OCI-LY3 (cell line): ENCODE measurements at regions not wholly inside any gene's neighbourhood (a gene's known extent, or its start where the extent isn't known, plus 50 kb on each side); places are given as distances from the start of the nearest gene placed in this dataset.

Experiments used
- H2AFZ ChIP-seq: fragments of 200-600, 300-600 bp; shearing (Covaris generic); 2 replicates; pipeline ENCODE4 v1.6.0; 2014; ENCODE audit warnings: antibody characterized with exemption, low read depth, low read length
- H3K27ac ChIP-seq: fragments of 200-600, 300-600 bp; sonication (generic); 2 replicates; pipeline ENCODE4 v1.5.1; 2014; ENCODE audit warnings: mild to moderate bottlenecking, low read length, moderate library complexity, mixed read lengths
- H3K27me3 ChIP-seq: fragments of 200-600, 300-600 bp; sonication (generic); 2 replicates; pipeline ENCODE4 v1.6.1; 2014; ENCODE audit warnings: low read depth, low read length, mixed read lengths
- H3K36me3 ChIP-seq: fragments of 200-600, 300-600 bp; sonication (generic); replicated peaks from 2 replicates; pipeline ENCODE3; 2014; ENCODE audit warnings: low read depth, low read length, mixed read lengths
- H3K4me1 ChIP-seq: fragments of 300-600, 200-600 bp; sonication (generic); 2 replicates; pipeline ENCODE4 v1.6.1; 2014; ENCODE audit warnings: low read length, mixed read lengths
- H3K4me2 ChIP-seq: fragments of 200-600, 300-600 bp; sonication (generic); 2 replicates; pipeline ENCODE4 v1.6.1; 2014; ENCODE audit warnings: low read length, mixed read lengths
- H3K4me3 ChIP-seq: fragments of 300-600, 200-600 bp; sonication (generic); 2 replicates; pipeline ENCODE4 v1.5.1; 2014; ENCODE audit warnings: antibody characterized with exemption, mild to moderate bottlenecking, low read length, moderate library complexity
- H3K79me2 ChIP-seq: fragments of 300-600, 200-600 bp; shearing (Covaris generic); 2 replicates; pipeline ENCODE4 v1.6.1; 2014; ENCODE audit warnings: mild to moderate bottlenecking, low read length, mixed read lengths
- H3K9ac ChIP-seq: fragments of 300-600, 200-600 bp; shearing (Covaris generic); 2 replicates; pipeline ENCODE4 v1.6.0; 2014; ENCODE audit warnings: mild to moderate bottlenecking, low read length, moderate library complexity
- H3K9me3 ChIP-seq: fragments of 200-600, 300-600 bp; shearing (Covaris generic); 2 replicates; pipeline ENCODE4 v1.6.1; 2014; ENCODE audit warnings: low read length, mixed read lengths; ENCODE audit not compliant: insufficient read depth
- H4K20me1 ChIP-seq: fragments of 200-600, 300-600 bp; sonication (generic); 2 replicates; pipeline ENCODE4 v1.6.1; 2016; ENCODE audit warnings: low read length, mixed read lengths; ENCODE audit not compliant: insufficient read depth
- EZH2phosphoT487 ChIP-seq: fragments of 200-600 bp; shearing (Covaris generic); IDR thresholded peaks from 2 replicates; pipeline ENCODE4 v1.6.1; 2018; ENCODE audit warnings: antibody characterized with exemption, mixed run types, low read depth
- TF ChIP-seq, protein P1 (sequence below): fragments of 200-600, 300-600 bp; sonication (generic); IDR thresholded peaks from 2 replicates; pipeline ENCODE4 v1.5.1; 2014; ENCODE audit warnings: antibody characterized with exemption, low read length, low read depth

DNA sequence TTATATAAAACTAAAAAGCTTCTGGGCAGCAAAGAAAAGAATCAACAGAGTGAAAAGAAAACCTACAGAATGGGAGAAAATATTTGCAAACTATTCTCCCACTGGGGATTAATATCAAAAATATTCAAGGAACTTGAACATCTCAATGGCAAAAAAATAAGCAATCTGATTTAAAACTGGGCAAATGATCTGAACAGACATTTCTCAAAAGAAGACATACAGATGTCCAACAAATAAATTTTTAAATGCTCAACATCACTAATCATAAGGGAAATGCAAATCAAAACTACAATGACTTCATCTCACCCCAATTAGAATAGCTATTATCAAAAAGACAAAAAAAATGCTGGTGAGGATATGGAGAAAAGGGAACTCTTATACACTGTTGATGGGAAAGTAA, 57.2 kb upstream of the SSBP2 start:
- TF ChIP-seq EZH2phosphoT487 = no peak
- TF ChIP-seq, protein P1, sequence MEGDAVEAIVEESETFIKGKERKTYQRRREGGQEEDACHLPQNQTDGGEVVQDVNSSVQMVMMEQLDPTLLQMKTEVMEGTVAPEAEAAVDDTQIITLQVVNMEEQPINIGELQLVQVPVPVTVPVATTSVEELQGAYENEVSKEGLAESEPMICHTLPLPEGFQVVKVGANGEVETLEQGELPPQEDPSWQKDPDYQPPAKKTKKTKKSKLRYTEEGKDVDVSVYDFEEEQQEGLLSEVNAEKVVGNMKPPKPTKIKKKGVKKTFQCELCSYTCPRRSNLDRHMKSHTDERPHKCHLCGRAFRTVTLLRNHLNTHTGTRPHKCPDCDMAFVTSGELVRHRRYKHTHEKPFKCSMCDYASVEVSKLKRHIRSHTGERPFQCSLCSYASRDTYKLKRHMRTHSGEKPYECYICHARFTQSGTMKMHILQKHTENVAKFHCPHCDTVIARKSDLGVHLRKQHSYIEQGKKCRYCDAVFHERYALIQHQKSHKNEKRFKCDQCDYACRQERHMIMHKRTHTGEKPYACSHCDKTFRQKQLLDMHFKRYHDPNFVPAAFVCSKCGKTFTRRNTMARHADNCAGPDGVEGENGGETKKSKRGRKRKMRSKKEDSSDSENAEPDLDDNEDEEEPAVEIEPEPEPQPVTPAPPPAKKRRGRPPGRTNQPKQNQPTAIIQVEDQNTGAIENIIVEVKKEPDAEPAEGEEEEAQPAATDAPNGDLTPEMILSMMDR = no peak
- no peak overlapping the region for H3K27ac ChIP-seq

DNA sequence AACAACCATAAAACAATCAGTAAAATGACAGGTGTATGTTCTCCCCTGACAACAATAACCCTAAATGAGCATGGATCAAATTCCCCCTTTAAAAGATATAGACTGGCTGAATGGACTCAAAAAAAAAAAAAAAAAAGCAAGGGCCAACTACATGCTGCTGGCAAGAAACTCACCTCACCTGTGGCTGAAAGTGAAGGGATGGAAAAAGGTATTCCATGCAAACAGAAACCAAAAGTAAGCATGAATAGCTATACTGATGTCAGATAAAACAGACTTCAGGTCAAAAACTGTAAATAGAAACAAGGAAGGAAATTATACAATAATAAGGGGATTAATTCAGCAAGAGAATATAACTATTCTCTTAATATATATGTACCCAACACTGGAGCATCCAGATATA, 54.2 kb upstream of the SSBP2 start:
- H3K9me3 ChIP-seq = no peaks in the 10 kb centered on the region
- no peaks in the 10 kb centered on the region for H3K4me1 ChIP-seq
- H3K36me3 ChIP-seq = no peaks in the 10 kb centered on the region
- H3K27ac ChIP-seq = no peak overlapping the region
- H3K4me2 ChIP-seq = no peak overlapping the region
- no peak overlapping the region for H3K9ac ChIP-seq
- H3K79me2 ChIP-seq = no peaks in the 10 kb centered on the region
- no peak overlapping the region for H2AFZ ChIP-seq
- no peak overlapping the region for H3K4me3 ChIP-seq
- no peaks in the 10 kb centered on the region for H4K20me1 ChIP-seq
- TF ChIP-seq, protein P1 = no peak
- no peak for TF ChIP-seq EZH2phosphoT487
- no peaks in the 10 kb centered on the region for H3K27me3 ChIP-seq

More for the DNA sequence above, 57.2 kb upstream of the SSBP2 start:
- H4K20me1 ChIP-seq = no peaks in the 10 kb centered on the region
- H3K9me3 ChIP-seq = no peaks in the 10 kb centered on the region
- H3K27me3 ChIP-seq = no peaks in the 10 kb centered on the region
- H3K36me3 ChIP-seq = no peaks in the 10 kb centered on the region
- H3K79me2 ChIP-seq = no peaks in the 10 kb centered on the region
- H3K9ac ChIP-seq = no peak overlapping the region
- no peaks in the 10 kb centered on the region for H3K4me1 ChIP-seq
- no peak overlapping the region for H3K4me2 ChIP-seq
- no peak overlapping the region for H2AFZ ChIP-seq
- H3K4me3 ChIP-seq = no peak overlapping the region

- H3K4me2 ChIP-seq = no peak overlapping the region
- H3K27me3 ChIP-seq = no peaks in the 10 kb centered on the region
- no peak overlapping the region for H3K9ac ChIP-seq
- H4K20me1 ChIP-seq = no peaks in the 10 kb centered on the region
- TF ChIP-seq, protein P1 = no peak
- no peak for TF ChIP-seq EZH2phosphoT487
- no peaks in the 10 kb centered on the region for H3K4me1 ChIP-seq
- H2AFZ ChIP-seq = no peak overlapping the region
- no peak overlapping the region for H3K27ac ChIP-seq
- H3K79me2 ChIP-seq = no peaks in the 10 kb centered on the region
- H3K9me3 ChIP-seq = no peaks in the 10 kb centered on the region
- no peaks in the 10 kb centered on the region for H3K36me3 ChIP-seq
- H3K4me3 ChIP-seq = no peak overlapping the region
These were observed 52.9 kb upstream of the SSBP2 start for GRCh38 chr5:81803812-81804211.

- H3K4me2 ChIP-seq = no peak overlapping the region
These were observed 51.7 kb upstream of the SSBP2 start for GRCh38 chr5:81802625-81803024.

More at GRCh38 chr5:81802625-81803024, 51.7 kb upstream of the SSBP2 start:
- no peak for TF ChIP-seq EZH2phosphoT487
- TF ChIP-seq, protein P1 = no peak
- Histone ChIP-seq H3K9ac (no peak overlapping the region), H3K9me3 (no peaks in the 10 kb centered on the region), H3K4me3 (no peak overlapping the region), H3K36me3 (no peaks in the 10 kb centered on the region), H3K4me1 (no peaks in the 10 kb centered on the region), H4K20me1 (no peaks in the 10 kb centered on the region), H3K79me2 (no peaks in the 10 kb centered on the region), H3K27me3 (no peaks in the 10 kb centered on the region), H2AFZ (no peak overlapping the region), H3K27ac (no peak overlapping the region)
